GM12878 (cell line): ENCODE measurements at regions not wholly inside any gene's neighbourhood (a gene's known extent, or its start where the extent isn't known, plus 50 kb on each side); places are given as distances from the start of the nearest gene placed in this dataset.

ENCODE experiments used
- ATAC-seq: fragments of 200-7000 bp; cut with Tn5 transposase; 3 replicates; pipeline ENCODE4 v1.9.1; 2020; ENCODE audit warnings: mild to moderate bottlenecking, moderate library complexity
- BruUV-seq: library from RNA; stranded (reverse); fragments of 400-500 nt; replicated peaks from 2 replicates; lab custom pipeline; 2021; lab: Mats Ljungman, UMichigan
- CTCF ChIA-PET: fragments of 300-600 bp; sonication (Branson Sonifier 250); formaldehyde crosslinking; extraction: SDS; loops from one replicate; lab custom pipeline; 2021; ENCODE audit warnings: inconsistent platforms; lab: Yijun Ruan, JAX
- POLR2A ChIA-PET: fragments of 350-600 bp; formaldehyde crosslinking; extraction: SDS; loops from one replicate; lab custom pipeline; 2021; ENCODE audit warnings: inconsistent platforms; lab: Charles Lee
- RAD21 ChIA-PET: fragments of 300-600 bp; sonication (Branson Sonifier 250); formaldehyde crosslinking; loops from one replicate; lab custom pipeline; 2023; ENCODE audit warnings: antibody characterized with exemption; ENCODE audit not compliant: unreplicated experiment; lab: Charles Lee
- SMC1A ChIA-PET: fragments of 300-600 bp; sonication (Branson Sonifier 250); formaldehyde crosslinking; loops from one replicate; lab custom pipeline; 2023; ENCODE audit not compliant: unreplicated experiment, uncharacterized antibody; lab: Charles Lee
- DNase-seq: peaks from one replicate; pipeline ENCODE4 v3.0.0-alpha.2; 2011; ENCODE audit warnings: low read depth, low spot score
- FAIRE-seq: peaks from 3 replicates; lab custom pipeline; 2011; peaks lifted over from hg19 to GRCh38; lab: Jason Lieb, UNC
- H2AFZ ChIP-seq: 2 replicates; pipeline ENCODE4 v1.6.0; 2011; ENCODE audit warnings: low read depth, low read length, control low read depth; ENCODE audit not compliant: control insufficient read depth
- H3K27ac ChIP-seq: 2 replicates; pipeline ENCODE4 v1.5.1; 2011; ENCODE audit warnings: control low read depth; ENCODE audit not compliant: control insufficient read depth, insufficient read depth
- H3K27me3 ChIP-seq, 2 experiments: replicated peaks in 1 of 2; 2 replicates each; pipeline versions ENCODE4 v1.6.0 to v1.6.1; 2011; ENCODE audit warnings: low read length in 1 of 2; ENCODE audit not compliant: control insufficient read depth in 2 of 2, insufficient read depth in 2 of 2
- H3K36me3 ChIP-seq, 2 experiments: 2 replicates each; pipeline ENCODE4 v1.5.1; 2011; ENCODE audit warnings: low read length in 1 of 2; ENCODE audit not compliant: control insufficient read depth in 2 of 2, insufficient read depth in 2 of 2
- H3K4me1 ChIP-seq: 2 replicates; pipeline ENCODE4 v1.6.1; 2011; ENCODE audit warnings: mild to moderate bottlenecking, low read length, moderate library complexity, mixed read lengths; ENCODE audit not compliant: control insufficient read depth, insufficient read depth
- H3K4me2 ChIP-seq: 2 replicates; pipeline ENCODE4 v1.6.0; 2011; ENCODE audit warnings: control low read depth; ENCODE audit not compliant: control insufficient read depth, insufficient read depth
- H3K4me3 ChIP-seq: fragments of 200-600 bp; sonication (generic); 2 replicates; pipeline ENCODE4 v1.5.1; 2016
- H3K79me2 ChIP-seq: 2 replicates; pipeline ENCODE4 v1.6.0; 2011; ENCODE audit warnings: low read length; ENCODE audit not compliant: control insufficient read depth, insufficient read depth
- H3K9ac ChIP-seq: 2 replicates; pipeline ENCODE4 v1.8.0; 2011; ENCODE audit warnings: low read length, control low read depth, mixed read lengths; ENCODE audit not compliant: control insufficient read depth, insufficient read depth
- H3K9me3 ChIP-seq: replicated peaks from 3 replicates; pipeline ENCODE4 v1.5.1; 2011; ENCODE audit warnings: mild to moderate bottlenecking, low read length; ENCODE audit not compliant: control insufficient read depth, insufficient read depth
- H4K20me1 ChIP-seq: 2 replicates; pipeline ENCODE4 v1.6.0; 2011; ENCODE audit not compliant: control insufficient read depth, insufficient read depth
- CBFB ChIP-seq: IDR thresholded peaks from 2 replicates; pipeline ENCODE4 v1.6.1; 2016; ENCODE audit warnings: antibody characterized with exemption, low read depth
- CEBPB ChIP-seq, 2 experiments: fragments of 150-350 bp in 1 of 2; IDR thresholded peaks; 2 replicates each; pipeline ENCODE4 v1.6.1; 2012 to 2014; ENCODE audit warnings: low read depth in 2 of 2, low read length in 2 of 2, borderline replicate concordance in 1 of 2, inconsistent platforms in 1 of 2
- E4F1 ChIP-seq: fragments of 450-650 bp; IDR thresholded peaks from 2 replicates; pipeline ENCODE4 v1.6.1; 2018; ENCODE audit warnings: borderline replicate concordance, mild to moderate bottlenecking; ENCODE audit not compliant: partially characterized antibody
- EGR1 ChIP-seq, 2 experiments: IDR thresholded peaks; 1 replicate in 1 of 2; 2 replicates in 1 of 2; pipeline ENCODE4 v1.6.1; 2011 to 2012; ENCODE audit warnings: low read depth in 2 of 2, low read length in 2 of 2, borderline replicate concordance in 1 of 2, mild to moderate bottlenecking in 1 of 2, moderate library complexity in 1 of 2
- NR2C2 ChIP-seq: IDR thresholded peaks from 2 replicates; pipeline ENCODE4 v1.6.1; 2011; ENCODE audit warnings: borderline replicate concordance, low read depth; ENCODE audit not compliant: control insufficient read depth, insufficient read length
- TAF1 ChIP-seq: IDR thresholded peaks from 2 replicates; pipeline ENCODE4 v1.6.1; 2011; ENCODE audit warnings: mild to moderate bottlenecking, low read depth, low read length, borderline replicate concordance
- WRNIP1 ChIP-seq: IDR thresholded peaks from 2 replicates; pipeline ENCODE4 v1.6.1; 2011; ENCODE audit warnings: low read depth, low read length, improper control_type of control experiment, borderline replicate concordance
- ZNF217 ChIP-seq: fragments of 450-650 bp; IDR thresholded peaks from 2 replicates; pipeline ENCODE4 v1.6.1; 2017; ENCODE audit warnings: antibody characterized with exemption, mild to moderate bottlenecking
- WGBS: methylation state at CpG from one replicate; pipeline ENCODE4 v1.1.6; 2016; ENCODE audit warnings: low lambda C conversion rate; ENCODE audit not compliant: insufficient replicate concordance, insufficient coverage; ENCODE audit errors: missing lambda C conversion rate; 5-methylcytosine and 5-hydroxymethylcytosine counted together
- in situ Hi-C: fragments of 300-500 bp; cut with MboI; formaldehyde crosslinking; loops from 9 replicates; pipeline ENCODE4 v1.14.3; 2018; ENCODE audit warnings: mixed read lengths
- intact Hi-C: fragments of 100-400 bp; cut with micrococcal nuclease; formaldehyde crosslinking; loops from one replicate; pipeline ENCODE4 v1.14.2; 2022; ENCODE audit not compliant: unreplicated experiment

- H3K4me2 ChIP-seq = no peak overlapping the region
- no peak overlapping the region for H3K9ac ChIP-seq
- no peaks in the 10 kb centered on the region for H3K27me3 ChIP-seq
- TF ChIP-seq CBFB (no peak), NR2C2 (no peak), TAF1 (no peak), WRNIP1 (no peak), CEBPB (IDR thresholded peaks at IDR 0.05; ENCODE audit: borderline replicate concordance in 1 of 2, low read depth in 2 of 2, low read length in 2 of 2) (no peak)
- TF ChIP-seq, all 136 proteins: peak for 0
- no peak for ATAC-seq
- no TSS peak for BruUV-seq
- Histone ChIP-seq H2AFZ (no peak overlapping the region), H3K9me3 (no peaks in the 10 kb centered on the region), H3K4me3 (no peak overlapping the region), H3K4me1 (no peaks in the 10 kb centered on the region), H4K20me1 (no peaks in the 10 kb centered on the region), H3K27ac (no peak overlapping the region), H3K36me3 (no peaks in the 10 kb centered on the region), H3K79me2 (no peaks in the 10 kb centered on the region)
- intact Hi-C loops = no loop called here
- ChIA-PET CTCF (no interaction called here), SMC1A (interaction anchor here (0.9 kb wide), 1 partner anchor 23 kb away, joined by 4 read pairs; no protein-coding TSS in a partner anchor), POLR2A (no interaction called here), RAD21 (no interaction called here)
- in situ Hi-C loops = no loop called here
- DNase-seq = no peak
- 8% methylated on average over 2 of the region's 2 CpGs for WGBS
- FAIRE-seq = no peak
Measured at GRCh38 chr1:69269491-69269890, 298.2 kb upstream of the LRRC7 start.

DNA sequence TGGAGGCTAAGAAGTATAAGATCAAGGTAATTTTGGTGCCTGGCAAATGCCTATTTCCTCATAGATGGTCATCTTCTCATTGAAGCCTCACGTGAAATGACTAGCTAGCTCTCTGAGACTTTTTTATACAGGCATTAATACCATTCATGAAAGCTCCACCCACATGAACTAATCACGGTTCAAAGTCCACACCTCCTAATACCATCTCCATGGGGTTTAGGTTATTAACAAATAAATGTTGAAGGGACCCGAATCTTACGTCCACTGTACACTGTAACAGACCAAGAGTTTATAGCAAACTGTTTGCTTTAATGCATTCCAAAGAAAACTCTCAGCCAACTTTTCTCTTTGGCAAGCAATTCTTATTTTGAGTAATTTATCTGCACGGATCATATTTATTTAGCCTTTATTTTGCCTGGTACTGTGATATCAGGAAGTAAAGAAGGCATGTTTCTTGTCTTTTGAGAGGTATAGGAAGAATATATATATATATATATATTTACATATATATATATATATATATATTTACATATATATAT lies 296.1 kb upstream of the LRRC7 start:
- TF ChIP-seq ZNF217 = no peak
- TF ChIP-seq E4F1 = no peak
- TF ChIP-seq EGR1 (IDR thresholded peaks at IDR 0.05; ENCODE audit: borderline replicate concordance in 1 of 2, low read depth in 2 of 2, low read length in 2 of 2) = no peak
- TF ChIP-seq, all 136 proteins: peak for 0
- no peak for DNase-seq
- H3K27ac ChIP-seq = no peak overlapping the region
- H3K9me3 ChIP-seq = no peaks in the 10 kb centered on the region
- no peak for FAIRE-seq
- no peaks in the 10 kb centered on the region for H3K4me1 ChIP-seq
- no peaks in the 10 kb centered on the region for H3K36me3 ChIP-seq
- intact Hi-C loops = no loop called here
- no peaks in the 10 kb centered on the region for H3K79me2 ChIP-seq
- WGBS = 3% methylated on average over 5 of the region's 5 CpGs
- no peak for ATAC-seq
- no peaks in the 10 kb centered on the region for H3K27me3 ChIP-seq
- no TSS peak for BruUV-seq
- ChIA-PET POLR2A (no interaction called here), RAD21 (no interaction called here), SMC1A (no interaction called here), CTCF (no interaction called here)
- no peak overlapping the region for H3K9ac ChIP-seq
- H3K4me3 ChIP-seq = no peak overlapping the region
- no peak overlapping the region for H2AFZ ChIP-seq
- H4K20me1 ChIP-seq = no peaks in the 10 kb centered on the region
- H3K4me2 ChIP-seq = no peak overlapping the region
- in situ Hi-C loops = no loop called here
